ENCODE measurements at regions not wholly inside any gene's neighbourhood (a gene's known extent, or its start where the extent isn't known, plus 50 kb on each side); places are given as distances from the start of the nearest gene placed in this dataset.
"Not testable (repeated sequence)": the region's sequence is repeated elsewhere in the genome, so short reads cannot be mapped to it uniquely, and the experiment has no call there.

DNA sequence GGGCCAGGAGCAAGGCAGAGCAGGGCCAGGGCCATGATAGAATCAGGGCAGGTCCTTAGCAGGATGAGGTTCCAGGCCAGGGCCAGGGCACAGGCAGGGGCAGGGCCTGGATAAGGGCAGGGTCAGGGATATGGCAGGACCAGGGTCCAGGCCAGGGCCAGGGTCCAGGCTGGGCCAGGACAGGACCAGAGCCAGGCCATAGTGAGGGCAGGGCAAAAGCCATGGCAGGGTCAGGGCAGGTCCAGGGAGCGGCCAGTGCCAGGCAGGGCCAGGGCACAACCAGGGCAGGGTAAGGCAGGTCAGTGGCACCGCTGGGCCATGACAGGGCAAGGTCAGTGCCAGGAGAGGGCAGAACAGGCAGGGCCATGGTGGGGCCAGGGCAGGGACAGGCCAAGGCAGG is 152.2 kb downstream of the LIPI start:
- no peak for ATAC-seq

DNA sequence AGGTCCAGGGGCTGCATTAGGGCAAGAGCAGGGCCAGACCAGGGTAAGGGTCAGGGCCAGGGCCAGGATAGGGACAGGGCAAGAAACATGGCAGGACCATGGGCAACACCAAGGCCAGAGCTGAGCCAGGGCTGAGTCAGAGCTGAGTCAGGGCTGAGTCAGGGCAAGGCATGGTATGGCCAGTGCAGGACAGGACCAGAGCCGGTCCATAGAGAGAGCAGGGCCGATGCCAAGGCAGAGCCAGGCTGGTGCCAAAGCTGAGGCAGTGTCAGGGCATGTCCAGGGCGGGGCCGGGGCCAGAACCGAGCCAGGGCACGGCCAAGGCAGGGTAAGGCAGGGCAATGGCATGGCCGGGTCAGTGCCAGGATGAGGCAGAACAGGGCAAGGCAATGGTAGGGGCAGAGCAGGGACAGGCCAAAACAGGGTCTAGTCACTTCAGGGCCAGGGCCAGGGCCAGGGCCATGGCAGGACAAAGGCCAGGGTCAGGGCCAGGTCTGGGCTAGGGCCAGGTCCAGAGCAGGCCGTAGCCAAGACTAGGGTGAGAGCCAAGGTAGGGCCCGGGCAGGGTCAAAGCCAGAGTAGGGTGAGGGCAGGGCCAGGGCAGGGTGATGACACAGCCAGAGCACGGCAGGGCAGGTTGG is 152.8 kb downstream of the LIPI start:
- ATAC-seq = peak in 1 of 2 donors; percentile 10

DNA sequence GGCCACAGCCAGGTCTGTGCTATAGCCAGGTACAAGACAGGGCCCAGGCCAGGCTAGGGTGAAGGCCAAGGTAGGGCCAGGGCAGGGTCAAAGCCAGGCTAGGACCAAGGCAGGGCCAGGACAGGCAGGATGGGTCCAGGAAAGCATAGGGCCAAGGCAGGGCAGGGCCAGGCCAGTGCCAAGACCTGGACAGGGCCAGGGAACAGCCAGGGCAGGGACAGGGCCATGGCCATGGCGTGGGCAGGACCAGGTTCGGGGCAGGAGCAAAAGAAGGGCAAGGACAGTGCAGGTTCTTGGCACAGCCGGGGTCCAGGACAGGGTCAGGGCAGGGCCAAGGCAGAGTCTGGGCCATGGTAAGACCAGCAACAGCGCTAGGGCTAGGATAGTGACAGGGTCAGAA is 153.4 kb downstream of the LIPI start:
- no peak for ATAC-seq

- ATAC-seq = no peak
Measured at GRCh38 chr21:14056771-14057191, 154.0 kb downstream of the LIPI start.

DNA sequence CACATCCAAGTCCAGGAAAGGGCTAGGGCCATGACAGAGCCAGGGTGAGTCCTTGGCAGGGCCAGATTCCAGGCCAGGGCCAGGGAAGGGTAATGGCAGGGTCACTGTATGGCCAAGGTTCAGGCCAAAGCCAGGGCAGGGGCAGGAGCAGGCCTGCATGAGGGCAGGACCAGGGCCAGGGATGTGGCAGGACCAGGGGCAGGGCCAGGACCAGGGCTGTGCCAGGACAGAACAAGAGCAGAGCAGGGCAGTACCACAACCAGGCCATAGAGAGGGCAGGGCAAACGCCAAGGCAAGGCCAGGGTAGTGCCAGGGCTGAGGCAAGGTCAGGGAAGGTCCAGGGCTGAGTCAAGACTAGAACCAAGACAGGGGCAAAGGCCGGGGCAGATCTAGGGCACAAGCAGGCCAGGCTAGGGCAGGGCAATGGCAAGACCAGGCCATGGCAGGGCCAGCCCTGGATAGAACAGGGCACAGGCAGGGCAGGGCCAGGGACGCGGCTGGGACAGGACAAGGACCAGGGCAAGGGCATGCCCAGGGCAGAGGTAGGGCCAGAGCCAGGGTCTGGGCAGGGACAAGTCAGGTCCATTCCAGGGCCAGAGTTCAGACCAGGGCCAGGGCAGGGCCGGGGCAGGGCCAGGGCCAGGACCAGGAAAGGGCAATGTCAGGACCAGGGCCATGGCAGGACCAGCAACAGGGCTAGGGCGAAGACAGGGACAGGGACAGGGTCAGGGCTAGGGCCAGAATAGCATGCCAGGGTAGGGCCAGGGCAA is 154.8 kb downstream of the LIPI start:
- ATAC-seq = not testable (repeated sequence)

- ATAC-seq = no peak
Measured at GRCh38 chr21:14054682-14055081, 156.1 kb downstream of the LIPI start.

- ATAC-seq = no peak
Measured at GRCh38 chr21:14050121-14050520, 160.6 kb downstream of the LIPI start.

DNA sequence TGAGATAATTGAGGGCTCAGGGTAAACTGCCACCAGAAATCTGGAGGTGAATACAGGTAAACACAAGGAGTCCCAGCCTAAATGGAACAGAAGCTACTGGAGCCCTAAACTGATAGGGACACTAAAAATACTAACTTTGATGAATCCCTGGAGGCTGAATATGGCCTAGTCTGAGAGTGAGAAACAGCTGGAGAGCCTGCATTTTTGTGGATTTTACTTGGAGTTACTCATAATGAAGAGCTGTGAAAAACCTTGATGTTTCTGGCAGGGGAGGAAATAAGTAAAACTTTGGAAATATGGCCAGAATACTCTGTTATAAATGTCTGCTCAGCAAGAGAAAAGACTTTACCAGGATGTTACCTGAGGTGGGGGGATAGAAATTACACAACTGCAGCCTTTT is 164.4 kb downstream of the LIPI start:
- no peak for ATAC-seq

DNA sequence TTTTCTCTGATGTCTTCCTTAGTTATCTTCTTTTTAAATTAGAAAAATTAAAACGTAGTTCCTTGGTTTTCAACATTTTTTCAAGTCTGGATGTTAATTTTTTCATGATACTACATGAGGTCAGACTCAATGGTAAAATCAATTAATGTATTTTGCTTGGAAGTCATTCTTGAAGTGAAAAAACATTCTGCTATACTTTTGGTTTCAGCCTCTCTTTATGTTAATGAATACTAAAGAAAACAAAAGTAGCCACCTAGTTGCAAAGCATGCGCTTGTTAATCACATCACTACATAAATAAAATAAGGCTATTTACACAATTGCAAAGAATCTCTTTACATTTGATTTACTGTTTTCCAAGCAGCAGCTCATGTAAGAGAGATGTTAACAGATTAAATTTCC is 170.4 kb downstream of the LIPI start:
- no peak for ATAC-seq

- ATAC-seq = not testable (repeated sequence)
Measured at GRCh38 chr21:14028619-14029018, 182.1 kb downstream of the LIPI start.

GRCh38 chr21:14027235-14027869 is 183.4 kb downstream of the LIPI start:
- ATAC-seq = peak; percentile 100

DNA sequence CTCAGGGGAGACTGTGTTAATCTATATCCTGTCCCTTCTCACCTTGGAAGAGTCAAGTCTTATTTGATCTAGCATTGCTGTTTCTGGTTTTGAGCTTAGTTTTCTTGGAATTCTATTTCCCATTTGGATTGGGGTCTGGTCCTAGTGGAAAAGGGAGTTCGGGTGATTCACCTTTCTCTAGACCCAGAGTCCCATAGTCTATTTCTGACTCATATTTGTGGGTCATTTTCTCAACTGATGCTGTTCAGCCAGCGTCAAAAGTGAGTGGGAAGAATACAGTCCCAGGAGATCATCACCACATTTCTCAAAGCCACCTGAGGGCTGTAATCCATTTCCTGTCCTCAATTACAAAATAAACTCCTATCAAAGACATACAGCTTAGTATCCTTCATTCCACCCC is 190.6 kb downstream of the LIPI start:
- ATAC-seq = not testable (repeated sequence)

DNA sequence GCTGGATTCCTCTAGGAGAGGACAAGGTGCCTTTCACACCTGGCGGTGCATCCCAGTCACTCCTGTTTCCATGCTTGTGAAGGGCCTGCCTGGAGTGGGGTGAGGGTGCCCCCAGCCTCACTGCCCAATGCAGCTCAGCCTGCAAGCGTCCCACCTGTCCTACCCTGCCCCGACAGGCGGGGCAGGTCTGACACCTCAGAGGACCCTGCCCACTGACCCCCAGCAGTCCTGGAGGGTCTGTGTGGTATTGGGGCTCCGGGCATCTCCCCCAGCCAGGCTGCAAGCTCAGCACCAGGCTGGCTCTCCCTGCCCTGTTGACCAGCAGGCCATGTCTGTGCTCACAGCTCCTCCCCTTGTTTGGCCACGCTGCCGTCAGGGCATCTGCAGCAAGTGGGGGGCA is 194.9 kb downstream of the LIPI start:
- not testable (repeated sequence) for ATAC-seq

DNA sequence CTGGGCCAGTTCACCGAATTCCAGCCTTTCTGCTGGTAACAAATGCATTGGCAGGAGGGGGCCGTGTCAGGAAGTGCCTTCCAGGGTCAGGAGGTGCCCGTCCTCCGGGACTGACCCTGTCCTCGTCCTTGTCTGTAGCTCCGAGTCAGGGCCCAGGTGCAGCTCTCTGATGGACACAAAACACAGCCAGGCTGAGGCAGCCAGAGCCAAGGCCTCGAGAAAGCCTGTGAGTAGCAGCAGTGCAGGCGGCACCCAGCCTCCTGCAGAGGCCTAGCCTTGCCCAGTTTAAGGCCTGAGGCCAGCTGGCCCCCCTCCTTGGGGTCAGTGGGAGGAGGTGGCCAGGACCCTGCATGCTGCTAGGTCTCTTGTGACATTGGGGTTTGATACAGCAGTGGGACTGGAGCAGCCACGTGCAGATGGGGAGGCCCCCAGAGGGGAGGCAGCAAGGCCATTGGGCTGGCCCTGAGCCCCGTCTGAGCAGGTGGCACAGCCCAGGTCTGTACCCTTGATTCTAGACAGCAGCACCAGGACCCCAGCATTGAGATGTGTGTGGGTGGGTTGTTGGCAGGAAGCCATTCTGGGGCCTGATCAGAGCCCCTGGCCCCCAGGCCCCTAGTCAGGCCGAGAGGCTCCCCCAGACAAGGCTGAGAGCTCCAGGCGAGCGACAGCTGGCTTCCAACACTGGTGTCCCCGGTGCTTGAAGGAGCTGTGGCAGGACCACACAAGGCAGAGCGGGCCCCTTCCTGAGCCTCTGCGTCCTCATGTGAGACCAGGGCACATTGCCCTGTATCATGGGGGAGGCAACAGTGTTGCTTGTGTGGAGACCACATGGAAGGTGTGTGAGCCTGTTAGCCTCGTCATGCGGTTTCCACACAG is 196.9 kb downstream of the LIPI start:
- not testable (repeated sequence) for ATAC-seq

DNA sequence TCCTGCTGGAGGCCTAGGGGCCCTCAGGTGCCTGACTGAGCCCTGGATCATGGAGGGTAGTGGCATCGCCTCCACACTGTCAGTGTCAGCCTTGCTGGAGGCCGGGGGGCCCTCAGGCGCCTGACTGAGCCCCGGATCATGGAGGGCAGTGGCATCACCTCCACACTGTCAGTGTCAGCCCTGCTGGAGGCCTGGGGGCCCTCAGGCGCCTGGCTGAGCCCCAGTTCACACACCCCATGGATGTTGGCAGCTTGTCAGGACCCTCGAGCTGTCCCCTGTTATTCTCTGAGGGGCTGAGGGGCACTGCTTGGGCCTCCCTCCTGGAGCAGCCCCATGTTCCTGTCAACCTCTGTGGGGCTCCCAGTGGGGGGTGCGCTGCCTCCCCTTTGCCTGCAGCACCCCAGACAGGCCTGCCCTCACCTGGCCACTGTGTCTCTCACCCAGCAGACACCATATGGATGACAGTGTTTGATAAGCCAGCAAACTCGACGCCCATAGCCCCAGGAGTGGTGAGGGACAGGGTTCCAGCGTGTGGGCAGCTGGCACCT is 197.6 kb downstream of the LIPI start:
- ATAC-seq = no peak

DNA sequence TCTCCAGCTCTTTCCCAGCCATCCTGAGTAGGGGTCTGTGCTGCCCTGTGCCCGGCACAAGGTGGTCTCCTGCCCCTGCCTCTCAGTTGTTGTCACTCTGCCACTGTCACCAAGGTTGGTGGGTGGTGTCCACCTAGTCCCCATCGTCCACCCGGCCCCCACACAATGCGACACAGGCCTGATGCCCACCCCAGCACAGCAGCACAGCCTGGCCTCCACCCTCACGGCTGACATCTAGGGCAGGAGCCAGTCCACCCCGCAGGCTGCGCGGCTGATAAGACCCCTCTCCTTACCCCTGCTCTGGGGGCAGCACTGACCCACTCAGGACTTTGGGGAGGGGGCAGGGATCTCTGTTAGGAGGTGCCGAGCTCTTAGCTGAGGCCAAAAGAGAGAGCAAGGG is 198.3 kb downstream of the LIPI start:
- ATAC-seq = no peak

GRCh38 chr21:14011751-14012150 is 199.0 kb downstream of the LIPI start:
- not testable (repeated sequence) for ATAC-seq

- ATAC-seq = not testable (repeated sequence)
Measured at GRCh38 chr21:14011149-14011548, 199.6 kb downstream of the LIPI start.

- no peak for ATAC-seq
Measured at GRCh38 chr21:14010729-14011128, 200.0 kb downstream of the LIPI start.

- not testable (repeated sequence) for ATAC-seq
Measured at GRCh38 chr21:14009990-14010389, 200.8 kb downstream of the LIPI start.

DNA sequence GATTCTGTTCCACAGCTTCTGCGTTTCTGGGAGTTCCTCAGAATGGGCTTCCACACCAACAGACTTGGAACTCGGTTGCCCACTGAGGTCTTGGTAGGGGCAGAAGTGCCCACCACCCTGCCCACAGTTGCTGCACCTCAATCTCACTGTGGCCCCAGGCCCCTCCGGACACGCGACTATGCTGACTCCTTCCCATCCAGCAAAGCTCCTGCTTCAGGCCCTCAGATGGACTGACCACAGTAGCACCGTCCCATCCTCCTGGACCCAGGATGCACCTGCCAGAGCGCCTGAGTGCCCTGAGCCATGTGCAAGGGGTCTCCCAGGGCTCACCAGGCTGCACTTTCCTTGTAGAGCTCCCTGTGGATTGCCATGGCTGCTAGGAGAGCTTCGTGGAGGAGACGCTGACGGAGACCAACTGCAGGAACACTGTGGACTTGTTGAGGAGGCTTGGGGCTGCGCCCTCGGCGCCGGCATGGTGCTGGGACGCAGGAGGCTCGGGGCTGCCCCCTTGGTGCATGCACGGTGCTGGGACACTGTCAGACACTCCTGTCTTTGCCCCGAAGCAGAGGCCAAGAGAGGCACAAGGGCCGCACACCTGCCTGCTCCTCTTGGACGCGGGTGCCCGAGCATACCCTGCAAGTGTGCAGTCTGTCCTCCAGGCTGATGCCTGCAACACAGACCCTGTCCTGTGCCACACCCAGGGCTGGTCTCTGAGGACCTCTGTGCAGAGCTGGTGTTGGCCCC is 201.3 kb downstream of the LIPI start:
- not testable (repeated sequence) for ATAC-seq

- ATAC-seq = not testable (repeated sequence)
Measured at GRCh38 chr21:14008436-14008835, 202.3 kb downstream of the LIPI start.

Measured in activated CD4-positive, CD25-positive, alpha-beta regulatory T cell treated with anti-CD3 and anti-CD28 coated beads, Interleukin-2, amount 50 U/mL, for 24 hours (primary cell).